Hypothalamus (tissue), 51 donors: ENCODE measurements at regions not wholly inside any gene's neighbourhood (a gene's known extent, or its start where the extent isn't known, plus 50 kb on each side); places are given as distances from the start of the nearest gene placed in this dataset.

Experiments
- DNase-seq, 51 donors: peaks; one replicate each; lab custom pipeline; 2025; lab: John Stamatoyannopoulos, UW

DNA sequence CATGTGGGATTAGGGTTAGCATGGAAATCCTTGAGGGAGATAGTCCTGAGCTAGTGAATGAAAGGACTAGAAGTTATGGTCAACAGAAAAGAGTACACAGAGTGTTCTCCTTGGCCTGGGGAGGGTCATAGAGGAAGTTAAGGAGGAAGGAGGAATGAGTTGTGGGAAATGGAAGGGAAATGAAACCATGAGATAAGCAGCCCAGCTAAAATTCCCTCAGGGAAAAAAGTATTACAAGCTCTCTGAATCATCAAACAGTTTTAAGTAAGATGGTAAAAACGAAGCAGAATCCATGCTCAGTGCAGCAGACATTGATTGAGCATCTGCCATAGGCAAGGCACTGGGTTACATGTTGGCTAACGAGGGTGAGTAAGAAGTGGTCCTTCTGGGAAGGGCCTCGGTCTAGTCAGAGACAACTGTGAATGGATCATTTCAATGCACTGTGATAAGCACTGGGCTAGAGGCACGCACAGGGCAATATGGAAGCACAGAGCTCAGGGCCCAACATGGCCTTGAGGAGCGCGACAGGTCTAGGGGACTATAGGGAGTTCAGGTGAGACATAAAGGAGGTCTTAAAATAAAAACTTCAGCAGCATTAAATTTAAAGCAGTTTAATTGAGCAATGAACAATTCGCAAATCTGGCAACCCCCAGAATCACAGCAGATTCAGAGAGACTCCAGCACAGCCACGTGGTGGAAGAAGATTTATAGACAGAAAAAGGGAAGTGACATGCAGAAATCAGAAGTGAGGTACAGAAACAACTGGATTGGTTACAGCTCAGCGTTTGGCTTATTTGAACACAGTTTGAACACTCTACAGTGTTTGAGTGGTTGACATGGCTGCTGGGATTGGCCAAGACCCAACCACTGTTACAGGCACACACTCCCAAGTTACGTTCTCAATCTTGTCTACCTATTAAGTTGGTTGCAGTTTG, 219.5 kb downstream of the HLX start:
- DNase-seq = no peak

DNA sequence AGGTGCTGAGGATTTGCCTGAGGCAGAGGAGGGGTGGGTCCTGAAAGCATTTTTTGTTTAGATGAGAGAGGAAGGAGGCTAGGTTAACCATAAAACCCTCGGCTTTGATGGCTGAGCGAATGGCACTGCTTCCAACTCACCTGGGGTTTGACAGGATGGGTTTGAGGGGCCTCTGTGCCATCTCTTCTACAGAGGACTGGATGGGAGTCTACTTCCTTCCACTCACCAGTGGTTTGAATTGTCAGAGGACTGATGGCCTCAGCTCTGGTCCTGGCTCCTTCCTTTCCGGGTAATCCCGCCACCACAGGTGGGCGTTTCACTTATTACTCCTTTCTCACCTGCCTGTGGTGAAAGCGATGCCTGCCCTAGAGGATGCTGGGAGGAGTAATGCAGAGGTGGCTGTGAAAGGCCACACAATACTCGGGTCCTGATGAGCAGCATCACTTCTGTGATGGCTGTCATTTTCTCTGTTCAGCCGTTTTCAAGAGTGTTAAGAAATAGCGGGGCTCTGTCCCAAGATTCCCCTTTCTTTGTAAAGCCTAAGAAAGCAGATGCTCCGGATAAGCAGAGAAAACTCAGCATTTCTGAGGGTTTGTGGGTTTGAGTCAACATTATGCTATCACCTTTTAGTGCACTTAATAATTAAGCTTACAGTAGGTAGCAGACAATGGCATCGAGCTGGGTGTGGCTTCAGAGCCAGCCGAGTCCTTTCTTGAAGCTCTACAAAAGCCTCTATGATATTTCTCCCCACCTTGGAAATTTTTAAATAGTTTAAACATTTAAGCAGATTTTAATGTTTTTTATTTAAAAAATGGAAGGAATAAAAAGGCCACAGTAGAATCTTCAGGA, 220.7 kb downstream of the HLX start:
- no peak for DNase-seq

DNA sequence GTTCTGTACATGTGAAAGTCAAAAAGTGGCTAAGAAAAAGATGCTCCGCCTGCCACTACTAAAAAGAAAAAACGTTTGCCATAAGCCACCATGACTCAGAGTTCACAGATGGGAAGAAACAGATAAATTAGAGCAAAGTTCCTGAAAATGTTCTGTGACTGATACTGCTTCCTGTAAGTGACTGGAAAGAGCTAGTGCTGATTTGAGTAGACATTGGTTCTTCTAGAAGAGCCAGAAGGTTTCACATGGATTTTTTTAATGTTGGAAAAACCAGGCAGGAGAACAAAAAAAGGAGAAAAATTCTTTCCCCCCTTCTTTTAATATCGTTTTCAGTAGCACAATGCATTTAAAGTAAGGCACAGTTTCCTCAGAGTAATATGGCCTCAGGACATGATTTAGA, 221.4 kb downstream of the HLX start:
- no peak for DNase-seq

DNA sequence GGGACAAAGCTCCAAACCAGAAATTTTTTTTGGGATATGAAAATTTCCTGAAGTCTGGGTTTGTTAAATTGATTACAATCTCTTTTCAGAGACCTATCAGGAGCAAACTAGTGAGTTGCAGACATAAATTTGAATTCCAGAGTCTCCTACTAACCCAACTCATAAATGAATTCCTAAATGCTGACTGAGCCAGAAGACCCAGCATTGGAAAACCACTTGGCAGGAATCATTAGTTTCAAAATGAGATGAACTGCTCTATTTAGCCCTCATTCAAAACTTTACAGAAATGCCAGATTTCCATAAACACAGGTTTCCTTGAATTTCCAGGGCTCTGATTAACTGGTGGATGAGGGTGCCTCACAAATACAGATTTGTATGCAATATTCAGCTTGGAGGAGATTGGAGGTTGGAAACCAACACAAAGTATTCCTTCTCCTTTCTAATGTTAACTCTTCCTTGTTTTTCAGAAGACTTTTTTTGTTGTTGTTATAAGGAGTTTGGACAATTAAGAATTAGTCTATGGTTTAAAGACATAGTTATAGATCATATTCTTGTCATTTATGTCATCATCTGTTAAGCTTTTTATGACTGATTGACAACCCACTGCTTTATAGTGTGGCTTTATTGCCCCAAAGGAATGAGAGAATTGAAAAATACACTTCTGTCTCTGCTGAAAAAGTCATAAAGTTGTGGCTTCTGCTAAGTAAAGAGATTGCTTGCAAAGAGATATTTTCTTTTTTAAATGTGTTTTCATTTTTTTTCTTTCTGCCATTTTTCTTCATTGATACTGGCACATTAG, 222.8 kb downstream of the HLX start:
- no peak for DNase-seq

DNA sequence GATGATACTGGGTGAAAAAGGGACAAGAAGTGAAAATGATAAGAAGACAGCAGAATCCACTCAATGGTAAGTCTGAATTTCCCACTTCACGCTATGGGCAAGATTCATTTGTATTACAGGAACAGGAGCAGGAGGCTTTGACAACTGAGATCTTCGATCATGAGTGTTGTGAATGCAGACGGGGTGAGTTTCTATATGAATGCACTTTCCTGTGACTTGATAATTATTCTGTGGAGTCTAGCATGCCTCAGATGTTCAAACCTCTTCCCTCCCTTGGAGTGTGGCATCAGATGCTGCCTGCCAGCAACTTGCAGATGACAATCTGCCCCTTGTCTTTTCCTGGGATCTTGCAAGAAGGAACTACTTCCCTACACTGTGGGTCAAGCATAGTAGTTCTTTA, 225.4 kb downstream of the HLX start:
- no peak for DNase-seq

DNA sequence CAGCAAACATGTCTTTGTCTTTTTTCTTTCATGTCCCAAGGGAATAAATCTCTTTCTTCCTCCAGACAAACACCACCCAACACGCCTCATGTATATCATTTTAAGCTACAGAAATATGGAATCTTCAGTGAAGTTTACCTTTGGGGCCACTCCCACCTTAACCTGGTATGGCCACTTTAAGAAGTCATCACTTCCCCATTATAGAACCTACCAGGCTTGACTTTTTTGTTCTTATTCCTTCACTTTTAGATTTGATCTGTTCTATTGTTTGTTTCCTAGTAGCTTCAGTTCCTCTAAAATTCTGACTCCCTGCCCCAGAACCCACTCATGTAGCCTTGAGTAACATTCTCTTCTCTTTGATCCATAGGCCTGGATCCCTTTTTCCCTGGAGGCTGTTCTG, 226.3 kb downstream of the HLX start:
- DNase-seq = no peak

DNA sequence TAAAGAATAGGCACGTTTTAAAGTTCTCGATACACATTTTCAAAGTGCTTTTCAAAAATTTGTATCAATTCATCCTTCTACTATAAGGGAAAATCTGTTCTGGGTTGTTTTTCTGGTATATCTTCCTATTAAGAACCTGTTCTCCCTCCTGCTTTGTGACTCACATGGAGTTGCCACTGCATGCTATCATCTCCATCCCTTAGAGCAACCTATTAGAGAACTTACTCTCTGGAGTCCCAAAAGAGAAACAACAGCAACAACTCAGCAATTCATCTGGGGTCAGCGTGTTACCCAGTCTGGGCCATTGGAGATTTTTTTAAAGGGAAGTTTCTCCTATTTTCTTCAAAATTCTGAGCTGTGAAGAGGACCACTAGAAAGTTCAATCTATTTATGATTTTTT, 227.4 kb downstream of the HLX start:
- no peak for DNase-seq

DNA sequence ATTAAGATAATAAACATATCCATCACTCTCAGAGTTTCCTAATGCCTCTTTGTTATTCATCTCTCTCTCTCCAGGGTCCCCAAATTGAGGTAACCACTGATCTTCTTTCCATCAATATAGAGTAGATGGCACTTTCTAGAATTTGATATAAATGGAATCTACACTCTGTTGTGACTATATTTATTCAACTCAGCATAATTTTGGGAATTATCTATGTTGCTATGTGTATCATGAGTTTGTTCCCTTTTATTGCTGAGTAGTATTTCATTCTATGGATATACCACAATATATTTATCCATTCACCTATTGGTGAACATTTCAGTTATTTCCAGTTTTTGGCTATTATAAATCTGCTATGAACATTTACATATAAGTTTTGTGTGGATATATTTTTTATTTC, 230.7 kb downstream of the HLX start:
- no peak for DNase-seq

DNA sequence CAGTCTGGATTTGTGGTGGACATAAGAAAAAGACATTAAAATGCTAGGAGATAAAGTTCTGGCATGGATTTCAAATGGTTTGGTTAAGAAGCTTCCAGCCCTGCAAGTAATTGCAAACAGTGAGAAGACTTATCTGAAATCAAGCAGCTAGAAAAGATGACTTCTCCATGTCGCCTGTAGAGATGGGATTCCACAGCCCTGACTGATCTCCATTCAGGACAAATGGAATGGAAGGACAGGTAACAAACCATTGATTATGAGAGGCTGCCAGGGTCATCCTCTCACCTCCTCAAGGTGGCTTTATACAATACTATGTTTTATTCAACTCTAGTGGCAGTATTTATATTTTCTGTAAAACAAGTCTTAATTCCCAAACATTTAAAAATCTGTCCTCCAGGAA, 237.9 kb downstream of the HLX start:
- DNase-seq = no peak

DNA sequence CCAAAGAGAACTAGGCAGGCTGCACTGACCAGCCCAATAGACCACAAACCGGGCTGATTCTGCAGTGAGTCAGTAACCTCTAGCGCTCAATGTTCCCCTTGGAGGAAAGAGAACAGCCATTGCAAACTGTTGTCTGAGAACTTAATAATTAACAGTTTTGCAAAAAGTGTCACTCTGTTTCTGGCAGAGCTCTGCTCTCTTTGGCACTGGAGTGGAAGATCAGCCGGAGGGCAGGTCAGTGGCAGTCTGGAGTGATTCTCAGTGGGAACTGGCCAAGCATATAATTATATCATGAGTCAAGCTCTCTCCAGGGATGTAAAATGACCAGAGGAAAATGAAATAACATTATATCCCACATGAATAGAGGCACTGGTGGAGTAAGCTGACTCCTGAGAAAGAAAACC, 238.3 kb downstream of the HLX start:
- peak in 4 of 51 donors; percentile 4 to 12 (median 8) for DNase-seq

DNA sequence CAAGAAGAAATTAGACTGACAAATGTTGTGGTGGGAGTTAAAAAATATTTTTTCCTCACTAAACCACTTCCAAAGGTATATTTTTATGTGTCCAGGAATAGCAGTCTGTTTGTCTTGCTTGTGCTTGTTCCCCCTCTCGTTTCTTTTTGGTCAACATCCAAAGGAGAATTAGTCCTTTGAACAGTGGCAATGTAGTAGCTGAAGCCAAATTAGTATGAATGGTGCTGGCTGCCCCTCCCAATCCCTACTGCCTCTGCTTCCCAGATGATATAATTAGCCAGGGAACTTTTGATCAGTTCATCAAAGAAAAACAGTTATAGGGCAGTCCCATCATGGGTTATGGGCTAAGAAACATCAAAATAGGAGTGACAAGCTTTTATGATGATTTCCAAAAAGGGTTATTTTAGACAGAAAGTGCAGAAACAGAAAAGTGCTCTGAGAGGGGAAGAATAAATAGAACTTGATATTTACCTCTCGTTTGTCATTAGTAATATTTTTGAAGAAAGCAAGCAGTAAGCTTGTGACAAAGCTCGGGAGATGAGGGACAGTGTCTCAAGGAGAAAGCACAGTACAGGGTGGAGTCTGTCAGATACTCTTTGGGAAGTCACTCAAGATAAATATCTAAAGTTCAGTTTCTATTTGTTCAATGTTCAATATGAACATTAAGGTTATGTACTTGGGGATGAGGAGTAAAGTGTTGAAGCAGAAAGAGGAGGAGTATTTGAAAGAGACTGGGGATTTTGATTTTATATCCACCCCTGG, 239.1 kb downstream of the HLX start:
- no peak for DNase-seq

DNA sequence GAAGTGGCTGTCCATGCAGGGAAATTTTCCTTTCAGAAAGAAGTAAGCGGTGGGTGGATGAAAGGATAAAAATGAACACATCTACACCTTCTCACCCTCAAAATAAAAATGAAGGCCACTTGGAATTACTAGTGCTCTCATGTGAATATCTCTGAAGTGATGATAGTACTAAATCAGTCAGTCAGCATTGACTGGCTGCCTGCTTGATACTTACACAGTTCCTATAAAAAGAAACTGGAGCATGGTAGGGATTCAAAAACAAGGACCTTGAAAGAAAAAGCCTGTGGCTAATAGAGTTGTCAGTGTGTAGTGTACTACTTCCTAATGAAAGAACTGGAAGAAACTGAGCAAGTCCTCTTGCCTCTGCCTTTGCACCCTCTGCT, 239.7 kb downstream of the HLX start:
- no peak for DNase-seq

DNA sequence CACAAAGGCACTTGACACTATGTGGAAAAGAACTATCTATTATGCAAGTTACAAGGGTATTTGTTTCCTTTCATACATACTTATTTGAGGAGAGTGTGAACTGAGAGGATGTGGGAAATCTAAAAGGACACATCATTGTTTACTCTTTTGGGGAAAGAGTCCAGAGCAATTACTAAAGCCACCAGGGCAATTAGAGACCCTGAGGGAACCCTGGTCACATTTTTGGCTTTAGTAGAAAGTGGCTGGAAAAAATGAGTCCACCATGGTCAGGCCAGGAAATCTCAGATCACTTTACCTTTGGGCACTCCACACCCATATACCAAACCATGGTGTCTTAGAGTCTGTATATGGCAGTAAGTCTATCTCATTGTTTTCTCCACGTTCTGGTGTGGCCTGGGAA, 243.3 kb downstream of the HLX start:
- DNase-seq = no peak

DNA sequence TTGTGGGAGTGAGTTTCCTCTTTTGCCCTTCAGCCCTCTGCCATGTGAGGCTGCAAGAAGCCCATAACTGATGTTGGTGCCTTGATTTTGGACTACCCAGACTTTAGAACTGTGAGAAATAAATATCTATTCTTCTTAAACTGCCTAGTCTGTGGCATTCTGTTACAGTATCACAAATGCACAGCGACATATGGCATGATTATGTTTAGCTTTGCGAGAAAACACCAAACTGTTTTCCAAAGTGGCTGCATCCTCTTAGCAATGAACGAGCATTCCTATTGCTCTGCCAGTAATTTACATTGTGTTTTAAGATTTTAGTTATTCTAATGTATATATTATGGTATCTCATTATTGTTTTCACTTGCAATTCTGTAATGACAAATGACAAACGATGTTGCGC, 246.7 kb downstream of the HLX start:
- no peak for DNase-seq

DNA sequence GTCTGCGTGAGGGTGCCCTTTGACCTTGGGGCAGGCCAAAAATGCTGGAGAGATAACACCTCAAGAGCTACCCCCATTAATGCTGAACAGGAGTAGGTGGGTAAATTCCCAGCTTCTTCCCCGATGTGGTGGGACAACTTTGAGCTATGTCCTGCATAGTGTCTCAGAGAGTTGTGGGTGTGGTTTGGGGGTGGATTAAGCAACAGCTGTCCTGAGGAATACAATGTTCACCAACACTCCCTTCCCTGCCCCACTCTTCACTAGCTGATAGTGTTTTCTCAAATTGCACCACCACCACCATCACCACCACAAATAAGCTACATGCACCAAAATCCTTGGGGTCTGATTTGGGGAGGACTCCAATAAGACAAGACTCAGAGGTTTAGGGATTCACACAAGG, 258.4 kb downstream of the HLX start:
- no peak for DNase-seq

DNA sequence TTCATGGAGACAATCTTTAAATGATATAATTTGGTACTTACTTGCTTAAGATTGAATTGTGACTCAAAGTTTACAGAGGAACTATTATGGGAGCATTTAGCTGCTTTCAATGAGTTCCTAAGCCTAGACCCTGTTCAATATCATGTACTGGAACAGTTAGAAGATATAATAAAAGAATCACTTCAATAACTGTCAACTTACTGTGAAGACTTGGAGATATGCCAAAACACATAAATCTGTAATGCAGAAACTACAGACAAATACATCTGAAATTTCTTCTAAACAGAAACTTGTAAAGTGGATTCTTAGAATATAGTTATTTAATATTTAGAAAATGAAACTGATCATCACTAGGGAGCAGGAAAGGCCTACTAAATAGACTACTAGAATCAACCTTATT, 259.3 kb downstream of the HLX start:
- DNase-seq = no peak

DNA sequence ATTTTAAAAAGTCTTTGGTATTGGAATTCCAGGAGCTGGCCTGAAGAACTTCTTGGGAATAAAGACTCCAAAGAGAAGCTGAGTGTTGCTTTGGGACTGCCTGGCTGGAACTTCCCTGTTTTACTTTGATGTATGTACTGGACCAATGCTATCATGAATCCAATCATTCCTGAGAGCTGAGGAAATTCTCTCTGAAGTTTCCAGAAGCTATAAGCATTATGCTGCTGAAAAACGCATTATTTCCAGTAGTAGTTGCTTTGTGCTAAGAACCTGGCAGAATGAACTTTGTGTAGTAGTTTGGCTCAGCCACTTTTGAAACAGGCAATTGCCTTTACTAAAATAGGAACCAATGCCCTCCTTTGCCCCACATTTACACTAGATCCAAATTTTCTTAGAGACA, 260.7 kb downstream of the HLX start:
- no peak for DNase-seq

DNA sequence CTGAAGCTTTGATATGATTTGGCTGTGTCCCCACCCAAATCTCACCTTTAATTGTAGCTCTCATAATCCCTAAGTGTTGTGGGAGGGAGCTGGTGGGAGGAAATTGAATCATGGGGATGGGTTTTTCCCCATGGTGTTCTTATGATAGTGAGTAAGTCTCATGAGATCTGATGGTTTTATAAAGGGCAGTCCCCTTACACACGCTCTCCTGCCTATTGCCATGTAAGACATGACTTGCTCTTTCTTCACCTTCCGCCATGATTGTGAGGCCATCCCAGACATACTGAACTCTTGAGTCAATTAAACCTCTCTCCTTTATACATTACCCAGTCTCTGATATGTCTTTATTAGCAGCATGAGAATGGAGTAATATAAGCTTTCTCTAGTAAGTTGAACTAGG, 261.9 kb downstream of the HLX start:
- no peak for DNase-seq

DNA sequence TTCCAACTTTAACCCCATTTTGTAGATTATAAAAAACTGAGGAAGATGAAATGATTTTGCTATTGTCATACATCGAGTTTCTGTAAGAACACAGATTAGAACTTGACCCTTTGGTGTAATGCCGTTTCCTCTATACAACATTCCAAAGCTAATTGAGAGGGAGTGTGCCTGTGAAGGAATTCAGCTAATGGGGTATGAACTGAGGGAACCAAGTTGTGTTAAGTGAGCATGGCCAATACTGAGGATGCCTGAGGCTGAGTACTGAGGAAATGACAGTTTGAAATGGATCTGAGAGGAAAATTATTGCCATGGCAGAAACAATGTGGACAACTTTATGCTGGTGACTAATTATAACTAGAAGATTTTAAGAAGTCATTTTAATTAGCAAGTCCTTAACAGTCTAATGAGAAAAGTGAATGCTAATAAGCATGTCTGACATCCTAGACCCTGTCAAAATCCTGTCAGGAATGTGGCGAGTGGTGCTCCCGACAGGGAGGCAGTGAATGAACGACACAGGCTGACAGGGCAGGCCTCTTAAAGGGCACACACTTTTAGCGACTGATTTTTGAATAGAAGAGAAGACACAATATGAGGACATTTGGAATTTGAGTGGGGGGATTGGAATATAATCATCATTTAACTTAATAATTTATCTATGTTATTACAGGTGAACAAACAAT, 262.5 kb downstream of the HLX start:
- no peak for DNase-seq

DNA sequence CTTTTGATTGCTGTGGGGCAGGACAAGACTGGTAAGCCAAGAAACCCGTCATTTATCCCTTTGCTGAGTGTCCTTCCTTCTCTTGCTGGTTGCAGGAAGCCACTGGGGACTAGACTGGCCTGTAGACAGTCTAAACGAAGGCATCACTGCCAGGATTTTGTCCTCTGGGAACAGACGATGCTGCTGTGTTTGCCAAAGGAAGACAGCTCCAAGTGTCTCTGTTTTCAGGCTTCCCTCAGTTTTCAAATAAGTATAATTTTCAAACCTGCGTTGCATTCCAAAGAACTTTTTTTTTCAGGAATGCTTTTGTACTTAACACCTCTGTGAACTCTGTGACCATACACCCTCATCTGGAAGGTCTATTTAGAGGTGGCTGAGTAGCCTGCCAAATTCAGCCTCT, 269.4 kb downstream of the HLX start:
- DNase-seq = no peak
